HFF-Myc (cell line): ENCODE measurements at regions not wholly inside any gene's neighbourhood (a gene's known extent, or its start where the extent isn't known, plus 50 kb on each side); places are given as distances from the start of the nearest gene placed in this dataset.

Experiments used
- DNase-seq: peaks from one replicate; pipeline ENCODE4 v3.0.0-alpha.2; 2011; ENCODE audit warnings: low read depth; ENCODE audit errors: extremely low read depth
- H3K4me3 ChIP-seq: replicated peaks from 2 replicates; pipeline ENCODE4 v1.5.1; 2011; ENCODE audit warnings: low read depth, mild to moderate bottlenecking, control low read depth, low read length
- TF ChIP-seq, protein P1 (sequence below): IDR thresholded peaks from 2 replicates; pipeline ENCODE4 v1.5.1; 2012; ENCODE audit warnings: mild to moderate bottlenecking, low read depth, low read length, control low read depth; ENCODE audit errors: missing control alignments

DNA sequence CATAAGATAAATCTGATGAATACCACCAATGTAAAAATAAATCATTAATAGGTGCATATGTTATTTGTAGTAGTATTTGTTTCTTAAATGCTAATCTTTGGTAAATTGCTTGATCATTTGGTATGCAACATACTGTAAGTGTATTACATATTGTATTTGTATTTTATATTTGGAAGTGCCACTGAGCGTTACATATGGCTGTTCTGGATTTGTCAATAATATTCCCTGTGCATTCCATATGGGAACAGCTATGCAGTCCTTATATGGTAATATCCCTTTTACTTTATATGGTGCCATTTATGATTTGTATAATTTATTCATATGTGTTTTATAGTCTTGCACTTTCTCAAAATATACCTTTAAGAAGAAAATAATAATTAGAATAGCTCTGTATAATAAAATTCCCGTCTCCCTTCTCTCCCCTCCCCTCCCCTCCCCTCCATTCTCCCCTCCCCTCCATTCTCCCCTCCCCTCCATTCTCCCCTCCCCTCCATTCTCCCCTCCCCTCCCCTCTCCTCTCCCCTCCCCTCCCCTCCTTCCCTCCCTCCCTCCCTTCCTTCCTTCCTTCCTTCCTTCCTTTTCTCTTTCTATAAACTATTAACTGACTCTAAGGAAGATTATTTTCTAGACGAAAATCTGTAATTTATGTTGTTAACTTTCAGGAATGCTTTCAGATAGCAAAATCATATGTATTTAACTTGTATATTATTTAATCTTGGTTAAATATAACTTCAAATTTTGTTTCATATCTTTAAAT lies 241.4 kb downstream of the CSNK1G3 start:
- no peak for DNase-seq
- H3K4me3 ChIP-seq = no peak overlapping the region
- TF ChIP-seq, protein P1, sequence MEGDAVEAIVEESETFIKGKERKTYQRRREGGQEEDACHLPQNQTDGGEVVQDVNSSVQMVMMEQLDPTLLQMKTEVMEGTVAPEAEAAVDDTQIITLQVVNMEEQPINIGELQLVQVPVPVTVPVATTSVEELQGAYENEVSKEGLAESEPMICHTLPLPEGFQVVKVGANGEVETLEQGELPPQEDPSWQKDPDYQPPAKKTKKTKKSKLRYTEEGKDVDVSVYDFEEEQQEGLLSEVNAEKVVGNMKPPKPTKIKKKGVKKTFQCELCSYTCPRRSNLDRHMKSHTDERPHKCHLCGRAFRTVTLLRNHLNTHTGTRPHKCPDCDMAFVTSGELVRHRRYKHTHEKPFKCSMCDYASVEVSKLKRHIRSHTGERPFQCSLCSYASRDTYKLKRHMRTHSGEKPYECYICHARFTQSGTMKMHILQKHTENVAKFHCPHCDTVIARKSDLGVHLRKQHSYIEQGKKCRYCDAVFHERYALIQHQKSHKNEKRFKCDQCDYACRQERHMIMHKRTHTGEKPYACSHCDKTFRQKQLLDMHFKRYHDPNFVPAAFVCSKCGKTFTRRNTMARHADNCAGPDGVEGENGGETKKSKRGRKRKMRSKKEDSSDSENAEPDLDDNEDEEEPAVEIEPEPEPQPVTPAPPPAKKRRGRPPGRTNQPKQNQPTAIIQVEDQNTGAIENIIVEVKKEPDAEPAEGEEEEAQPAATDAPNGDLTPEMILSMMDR = no peak

DNA sequence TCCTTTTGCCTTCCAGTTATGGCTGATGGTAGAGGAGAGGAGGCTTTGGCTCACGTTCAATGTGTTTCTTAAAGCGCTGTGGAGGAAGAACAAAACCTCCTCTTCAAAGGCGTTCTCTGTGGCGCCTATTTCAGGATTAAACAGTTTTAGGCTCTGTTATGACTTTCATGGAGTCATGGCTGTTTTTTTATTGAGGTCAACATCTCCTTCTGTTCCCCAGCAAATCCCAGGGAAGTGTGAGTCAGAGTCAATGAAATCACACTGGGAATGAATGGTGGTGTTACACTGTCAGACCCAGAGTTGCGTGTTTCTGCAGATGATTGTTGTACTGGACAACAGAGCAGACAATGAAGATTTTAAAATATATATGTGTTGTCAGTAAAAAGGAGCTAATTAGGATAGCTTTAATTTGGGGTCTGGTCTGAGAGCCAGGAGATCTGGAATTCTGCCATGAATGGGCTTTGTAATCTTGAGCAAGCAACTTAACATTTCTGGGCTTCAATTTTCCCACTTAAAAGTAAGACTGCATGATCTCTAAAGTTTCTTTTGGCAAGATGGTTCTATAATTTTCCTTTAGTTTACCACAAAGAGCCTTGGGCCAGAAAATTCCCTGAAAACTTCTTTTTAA lies 240.7 kb downstream of the CSNK1G3 start:
- no peak overlapping the region for H3K4me3 ChIP-seq
- TF ChIP-seq, protein P1 = no peak
- DNase-seq = peak; percentile 45

DNA sequence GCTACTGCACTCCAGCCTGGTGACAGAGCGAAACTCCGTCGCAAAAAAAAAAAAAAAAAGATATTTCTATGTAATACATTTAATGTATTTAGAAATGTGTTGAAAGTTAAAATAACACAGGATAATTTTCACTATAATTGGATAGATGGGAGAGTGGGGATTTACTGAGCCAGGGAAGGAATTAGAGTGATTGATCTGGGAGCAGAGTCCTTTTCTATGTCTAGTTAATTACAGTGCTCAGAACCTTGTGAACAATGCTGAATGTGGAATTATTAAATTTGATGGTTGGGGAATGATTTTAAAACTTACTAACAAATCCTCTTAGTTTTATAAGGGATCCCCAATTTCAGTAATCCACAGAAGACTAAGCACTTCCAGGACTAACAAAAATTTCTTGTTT lies 239.7 kb downstream of the CSNK1G3 start:
- TF ChIP-seq, protein P1 = no peak
- H3K4me3 ChIP-seq = no peak overlapping the region
- no peak for DNase-seq

DNA sequence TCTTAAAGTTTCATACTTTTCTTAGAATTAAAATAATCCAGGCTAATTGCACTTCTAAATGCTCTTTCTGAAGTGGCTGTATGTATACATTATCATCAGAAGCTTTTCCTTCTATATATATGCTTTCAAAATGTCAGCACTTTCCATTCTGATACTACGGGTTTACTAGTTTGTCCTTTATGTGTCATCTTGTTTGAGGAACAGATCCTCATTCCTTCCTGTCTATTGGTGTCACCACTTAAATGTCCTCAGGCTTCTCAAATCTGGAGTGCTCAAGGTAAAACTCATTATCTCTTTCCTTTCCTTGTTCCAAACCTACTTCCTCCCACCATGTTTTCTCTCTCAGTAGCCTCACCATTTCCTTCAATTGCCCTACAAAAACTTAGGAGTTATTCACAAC lies 236.3 kb downstream of the CSNK1G3 start:
- no peak overlapping the region for H3K4me3 ChIP-seq
- TF ChIP-seq, protein P1 = no peak
- no peak for DNase-seq

DNA sequence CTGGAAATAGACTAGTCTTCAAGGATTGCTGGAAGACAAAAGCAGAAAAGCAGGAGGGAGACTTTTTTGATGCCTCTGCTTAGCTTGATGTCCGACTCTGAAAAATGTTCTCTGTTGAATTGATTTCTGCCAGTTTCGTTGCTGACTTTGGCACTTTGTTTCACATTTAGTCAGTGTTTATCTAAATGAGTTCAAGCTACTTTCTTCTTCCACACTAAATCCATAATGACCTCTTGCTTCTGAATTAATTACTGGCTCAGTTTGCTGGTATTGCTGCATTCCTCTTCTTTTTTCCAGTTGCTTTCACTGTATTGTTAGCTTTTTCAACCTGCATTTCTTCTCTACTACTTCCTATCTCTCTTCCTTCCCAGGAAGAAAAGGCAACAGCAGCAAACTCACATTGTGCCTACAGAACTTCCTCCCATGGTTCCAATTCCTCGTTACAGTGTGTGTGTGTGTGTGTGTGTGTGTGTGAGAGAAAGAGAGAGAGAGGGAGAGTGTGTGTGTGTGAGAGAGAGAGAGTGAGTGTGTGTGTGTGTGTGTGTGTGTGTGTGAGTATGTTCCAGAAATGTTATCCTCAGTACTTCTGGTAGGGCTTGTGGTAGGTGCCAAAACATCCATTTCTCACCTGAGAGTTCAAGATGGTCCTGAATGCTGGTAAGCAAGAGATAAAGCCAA lies 234.8 kb downstream of the CSNK1G3 start:
- TF ChIP-seq, protein P1 = no peak
- no peak overlapping the region for H3K4me3 ChIP-seq
- DNase-seq = no peak

DNA sequence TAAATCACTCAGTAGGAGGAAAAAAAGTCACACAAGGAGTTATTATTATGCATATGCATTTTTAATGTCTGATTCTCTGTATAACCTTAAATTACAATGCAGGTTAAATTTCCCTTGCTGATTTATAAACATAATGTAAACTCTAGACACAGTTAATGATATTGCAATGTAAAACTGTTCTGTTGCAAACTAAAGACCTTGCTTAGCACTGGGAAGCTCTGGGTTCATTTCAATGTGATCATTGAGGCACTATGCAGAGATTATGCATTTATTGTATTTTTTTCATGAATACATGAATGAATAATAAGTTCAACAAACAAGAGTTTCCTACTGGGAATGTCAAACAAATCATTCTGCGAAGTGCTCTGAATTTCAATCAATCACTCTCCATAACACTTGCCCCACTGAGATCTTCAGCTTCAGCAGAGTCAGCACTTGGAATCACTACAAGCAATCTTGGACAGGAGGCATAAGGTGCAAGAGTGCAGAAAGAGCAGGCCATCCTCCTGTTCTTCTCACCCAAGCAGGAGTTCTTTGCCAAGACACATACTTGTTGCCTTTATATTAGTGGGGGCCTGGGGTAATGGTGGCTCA lies 232.1 kb downstream of the CSNK1G3 start:
- no peak for DNase-seq
- TF ChIP-seq, protein P1 = no peak
- H3K4me3 ChIP-seq = no peak overlapping the region
